ENCODE measurements at regions not wholly inside any gene's neighbourhood (a gene's known extent, or its start where the extent isn't known, plus 50 kb on each side); places are given as distances from the start of the nearest gene placed in this dataset.

DNA sequence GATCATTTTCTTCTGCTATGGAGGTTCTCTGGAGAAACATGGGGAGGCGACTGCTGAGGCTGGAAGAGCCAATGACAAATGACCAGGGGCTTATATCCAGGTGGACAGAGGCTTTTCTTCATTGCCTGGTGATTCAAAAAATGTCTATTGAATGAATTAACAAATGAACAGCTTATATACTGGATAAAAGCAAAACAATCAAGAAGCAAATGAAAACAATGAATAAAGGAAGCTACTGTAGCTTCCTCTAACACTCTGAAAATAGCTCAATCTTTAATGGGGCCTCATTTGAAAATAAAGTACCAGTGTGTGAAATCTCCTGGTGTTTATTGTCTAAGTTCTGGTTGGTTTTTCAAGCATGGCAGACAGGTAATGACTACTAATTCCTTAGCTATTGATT is 167.5 kb upstream of the TMTC4 start:
- no peaks in the 10 kb centered on the region for H3K36me3 ChIP-seq
- H3K27ac ChIP-seq, result no peak overlapping the region
- H3K4me3 ChIP-seq, result no peak overlapping the region
- no peaks in the 10 kb centered on the region for H3K27me3 ChIP-seq
- no peaks in the 10 kb centered on the region for H3K4me1 ChIP-seq
- no peaks in the 10 kb centered on the region for H3K9me3 ChIP-seq
- WGBS, 2 donors, result 91 to 97% methylated on average over 1 of the region's 1 CpG
- TF ChIP-seq, protein P1, sequence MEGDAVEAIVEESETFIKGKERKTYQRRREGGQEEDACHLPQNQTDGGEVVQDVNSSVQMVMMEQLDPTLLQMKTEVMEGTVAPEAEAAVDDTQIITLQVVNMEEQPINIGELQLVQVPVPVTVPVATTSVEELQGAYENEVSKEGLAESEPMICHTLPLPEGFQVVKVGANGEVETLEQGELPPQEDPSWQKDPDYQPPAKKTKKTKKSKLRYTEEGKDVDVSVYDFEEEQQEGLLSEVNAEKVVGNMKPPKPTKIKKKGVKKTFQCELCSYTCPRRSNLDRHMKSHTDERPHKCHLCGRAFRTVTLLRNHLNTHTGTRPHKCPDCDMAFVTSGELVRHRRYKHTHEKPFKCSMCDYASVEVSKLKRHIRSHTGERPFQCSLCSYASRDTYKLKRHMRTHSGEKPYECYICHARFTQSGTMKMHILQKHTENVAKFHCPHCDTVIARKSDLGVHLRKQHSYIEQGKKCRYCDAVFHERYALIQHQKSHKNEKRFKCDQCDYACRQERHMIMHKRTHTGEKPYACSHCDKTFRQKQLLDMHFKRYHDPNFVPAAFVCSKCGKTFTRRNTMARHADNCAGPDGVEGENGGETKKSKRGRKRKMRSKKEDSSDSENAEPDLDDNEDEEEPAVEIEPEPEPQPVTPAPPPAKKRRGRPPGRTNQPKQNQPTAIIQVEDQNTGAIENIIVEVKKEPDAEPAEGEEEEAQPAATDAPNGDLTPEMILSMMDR (IDR thresholded peaks at IDR 0.05), result no peak
- no peak for TF ChIP-seq POLR2A (IDR thresholded peaks at IDR 0.05)
- no peak for TF ChIP-seq EP300 (IDR thresholded peaks at IDR 0.05)
- DNase-seq (ENCODE audit: low spot score in 2 of 2), result no peak

DNA sequence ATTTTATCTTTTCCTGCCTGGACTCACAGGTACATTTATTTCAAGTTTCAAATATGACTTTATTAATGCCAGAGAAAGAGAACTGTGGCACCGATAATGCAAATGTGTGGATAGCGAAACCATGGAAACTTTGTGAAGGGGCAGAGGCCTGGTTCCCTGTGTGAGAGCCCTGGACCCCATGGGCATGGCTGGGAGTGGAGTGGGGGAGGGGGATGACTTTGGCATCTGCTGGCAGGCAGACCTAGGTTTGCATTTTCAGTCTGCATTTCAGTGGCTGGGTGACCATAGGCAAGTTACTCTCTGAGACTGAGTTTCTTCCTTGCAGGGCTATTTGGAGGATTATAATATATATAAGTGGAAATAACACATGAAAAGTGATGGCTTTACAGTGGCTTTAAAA is 163.8 kb upstream of the TMTC4 start:
- no peaks in the 10 kb centered on the region for H3K27me3 ChIP-seq
- WGBS, 2 donors, result 76 to 88% methylated on average over 2 of the region's 2 CpGs
- H3K4me3 ChIP-seq, result no peak overlapping the region
- DNase-seq (ENCODE audit: low spot score in 2 of 2), result no peak
- no peaks in the 10 kb centered on the region for H3K4me1 ChIP-seq
- no peaks in the 10 kb centered on the region for H3K36me3 ChIP-seq
- H3K9me3 ChIP-seq, result no peaks in the 10 kb centered on the region
- no peak overlapping the region for H3K27ac ChIP-seq
- TF ChIP-seq EP300 (IDR thresholded peaks at IDR 0.05) (no peak), POLR2A (IDR thresholded peaks at IDR 0.05) (no peak)
- TF ChIP-seq, protein P1 (IDR thresholded peaks at IDR 0.05), result no peak

DNA sequence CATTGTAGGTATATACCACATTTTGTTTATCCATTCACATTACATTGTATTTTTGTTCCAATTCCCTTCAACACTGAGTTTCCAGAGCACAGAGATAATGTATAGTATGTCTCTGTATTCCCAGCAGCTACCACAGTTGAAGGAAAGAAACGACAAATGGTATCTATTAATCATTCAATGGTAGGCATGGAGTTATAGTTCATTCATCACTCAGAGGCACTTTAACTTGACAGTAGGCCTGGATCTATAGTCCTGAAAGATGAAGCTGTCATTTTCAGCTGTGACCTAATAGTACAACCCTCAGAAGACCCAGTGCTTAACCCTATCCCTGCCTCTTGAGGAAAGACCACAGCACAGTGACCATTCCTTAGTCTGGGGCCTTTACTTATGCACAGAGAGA is 163.0 kb upstream of the TMTC4 start:
- H3K4me3 ChIP-seq, result no peak overlapping the region
- no peaks in the 10 kb centered on the region for H3K36me3 ChIP-seq
- no peaks in the 10 kb centered on the region for H3K4me1 ChIP-seq
- TF ChIP-seq EP300 (IDR thresholded peaks at IDR 0.05) (no peak), POLR2A (IDR thresholded peaks at IDR 0.05) (no peak)
- TF ChIP-seq, protein P1 (IDR thresholded peaks at IDR 0.05), result no peak
- no peak overlapping the region for H3K27ac ChIP-seq
- no peaks in the 10 kb centered on the region for H3K27me3 ChIP-seq
- DNase-seq (ENCODE audit: low spot score in 2 of 2), result no peak
- WGBS, 2 donors, result 52 to 54% methylated on average over 1 of the region's 1 CpG
- no peaks in the 10 kb centered on the region for H3K9me3 ChIP-seq

DNA sequence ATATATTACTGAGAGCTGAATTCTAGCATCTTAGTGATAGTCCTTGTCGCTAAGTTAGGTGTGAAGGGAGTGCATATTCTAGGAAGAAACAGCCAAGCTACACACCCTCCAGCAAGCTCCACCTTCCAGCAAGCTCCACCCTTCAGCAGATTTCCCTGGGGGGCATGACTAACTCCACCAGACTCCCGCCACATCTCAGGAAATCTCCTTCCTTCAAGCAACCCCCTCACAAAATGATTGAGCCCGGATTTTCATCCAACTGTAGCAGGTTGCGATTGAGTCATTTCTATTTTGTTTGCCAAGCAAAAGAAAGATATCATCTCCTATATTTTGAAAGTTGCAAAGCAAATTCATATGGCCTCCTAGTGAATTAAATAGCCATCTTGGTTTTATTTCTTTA is 162.1 kb upstream of the TMTC4 start:
- WGBS, 2 donors, result 67 to 80% methylated on average over 4 of the region's 4 CpGs
- H3K27ac ChIP-seq, result no peak overlapping the region

DNA sequence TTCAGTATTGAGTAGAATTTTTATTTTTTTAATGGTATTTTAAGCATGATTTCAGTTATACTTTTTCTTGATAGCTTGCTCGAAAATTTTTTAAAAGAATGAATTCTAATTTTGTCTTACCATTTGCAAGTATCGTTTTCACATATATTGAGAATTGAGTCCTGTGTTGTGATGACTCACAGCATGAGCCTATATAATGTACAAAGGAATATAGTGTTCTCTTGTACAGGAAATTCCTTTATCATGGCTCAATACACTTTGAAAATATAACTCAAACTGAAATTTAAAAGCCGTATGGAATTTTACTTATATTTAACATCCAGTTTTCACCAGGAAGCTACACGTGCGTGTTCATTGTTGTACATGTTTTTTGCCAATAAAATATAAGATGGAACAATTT is 161.1 kb upstream of the TMTC4 start:
- Histone ChIP-seq H3K4me1 (no peaks in the 10 kb centered on the region), H3K9me3 (peaks cover 0 to 3% (median 0%) of the 10 kb centered on the region in 4 donors), H3K27ac (no peak overlapping the region), H3K27me3 (no peaks in the 10 kb centered on the region), H3K36me3 (no peaks in the 10 kb centered on the region), H3K4me3 (no peak overlapping the region)
- WGBS, 2 donors, result 58 to 61% methylated on average over 5 of the region's 5 CpGs
- DNase-seq (ENCODE audit: low spot score in 2 of 2), result no peak
- TF ChIP-seq, protein P1 (IDR thresholded peaks at IDR 0.05), result no peak
- TF ChIP-seq POLR2A (IDR thresholded peaks at IDR 0.05), result no peak

More for the DNA sequence above, 162.1 kb upstream of the TMTC4 start:
- Histone ChIP-seq H3K4me1 (no peaks in the 10 kb centered on the region), H3K9me3 (no peaks in the 10 kb centered on the region), H3K27me3 (no peaks in the 10 kb centered on the region), H3K4me3 (no peak overlapping the region), H3K36me3 (no peaks in the 10 kb centered on the region)
- no peak for TF ChIP-seq POLR2A (IDR thresholded peaks at IDR 0.05)
- TF ChIP-seq, protein P1 (IDR thresholded peaks at IDR 0.05), result no peak
- TF ChIP-seq EP300 (IDR thresholded peaks at IDR 0.05), result no peak
- DNase-seq (ENCODE audit: low spot score in 2 of 2), result no peak
